GM21723 (cell line): ENCODE measurements at regions not wholly inside any gene's neighbourhood (a gene's known extent, or its start where the extent isn't known, plus 50 kb on each side); places are given as distances from the start of the nearest gene placed in this dataset.
"Not testable (repeated sequence)": the region's sequence is repeated elsewhere in the genome, so short reads cannot be mapped to it uniquely, and the experiment has no call there.

Source experiments
- ATAC-seq: cut with Tn5 transposase; IDR thresholded peaks from one replicate; pipeline ENCODE4 v1.9.1; 2021; ENCODE audit warnings: mild to moderate bottlenecking, moderate library complexity; ENCODE audit not compliant: unreplicated experiment

GRCh38 chr6:147954938-147955337, 387.7 kb upstream of the SASH1 start:
- no peak for ATAC-seq

GRCh38 chr6:147958683-147959082, 384.0 kb upstream of the SASH1 start:
- no peak for ATAC-seq

GRCh38 chr6:147961481-147962141, 381.0 kb upstream of the SASH1 start:
- ATAC-seq = no peak

- ATAC-seq = not testable (repeated sequence)
Measured at GRCh38 chr6:147965448-147965847, 377.2 kb upstream of the SASH1 start.

DNA sequence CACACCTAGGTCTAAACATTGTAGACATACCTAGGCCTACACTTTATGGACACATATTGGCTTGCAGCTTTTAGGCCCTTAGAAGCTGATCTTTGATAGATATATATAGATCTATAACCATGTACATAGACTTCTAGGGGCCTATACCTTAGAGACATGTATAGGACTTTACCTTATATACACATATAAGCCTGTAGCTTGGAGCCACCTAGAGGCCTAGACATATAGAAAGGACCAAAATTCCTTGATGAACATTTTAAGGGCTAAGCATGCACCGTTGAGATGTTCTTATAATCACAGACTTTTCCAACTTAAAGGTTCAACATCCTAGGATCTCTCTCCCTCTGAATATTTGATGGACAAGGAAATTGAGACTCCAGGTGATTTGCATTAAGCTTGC, 371.7 kb upstream of the SASH1 start:
- ATAC-seq = no peak

DNA sequence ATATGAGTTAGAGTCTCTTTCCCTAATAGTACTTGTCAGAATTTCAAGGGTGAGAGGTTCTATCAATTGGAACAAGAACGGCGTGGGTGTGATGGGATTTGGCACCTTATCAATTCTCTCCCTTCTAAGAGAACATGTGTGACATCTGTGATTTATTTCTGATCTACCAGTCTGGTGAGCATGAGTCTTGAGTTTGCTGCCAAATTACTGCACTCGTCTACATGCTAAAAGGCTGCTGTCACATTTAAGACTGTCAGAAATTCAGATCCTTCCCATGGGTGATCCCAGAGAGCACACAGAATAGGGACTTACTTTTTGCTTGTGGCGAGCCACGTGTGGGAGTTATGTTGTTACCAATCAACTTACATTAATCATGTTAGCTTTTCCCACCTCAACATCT, 370.2 kb upstream of the SASH1 start:
- ATAC-seq = no peak

DNA sequence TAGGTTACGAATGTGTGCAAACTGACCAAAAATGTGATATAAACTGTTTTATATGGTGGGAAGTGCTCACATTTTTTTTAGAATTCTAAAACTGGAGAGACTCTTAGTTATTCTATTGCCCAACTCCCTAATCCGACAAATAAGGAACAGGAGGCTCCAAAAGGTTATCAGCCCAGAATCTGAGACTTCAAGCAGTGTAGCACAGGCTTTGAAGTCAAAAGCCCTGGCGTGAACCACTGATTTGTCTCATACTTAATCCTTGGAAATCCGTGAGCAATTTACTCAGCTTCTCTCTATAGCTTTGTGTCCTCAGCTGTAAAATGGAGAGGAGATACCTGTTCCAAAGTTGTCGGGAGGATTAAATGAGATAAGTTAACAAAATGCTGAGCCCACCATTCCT, 368.8 kb upstream of the SASH1 start:
- no peak for ATAC-seq

- no peak for ATAC-seq
Measured at GRCh38 chr6:147974376-147974775, 368.3 kb upstream of the SASH1 start.

DNA sequence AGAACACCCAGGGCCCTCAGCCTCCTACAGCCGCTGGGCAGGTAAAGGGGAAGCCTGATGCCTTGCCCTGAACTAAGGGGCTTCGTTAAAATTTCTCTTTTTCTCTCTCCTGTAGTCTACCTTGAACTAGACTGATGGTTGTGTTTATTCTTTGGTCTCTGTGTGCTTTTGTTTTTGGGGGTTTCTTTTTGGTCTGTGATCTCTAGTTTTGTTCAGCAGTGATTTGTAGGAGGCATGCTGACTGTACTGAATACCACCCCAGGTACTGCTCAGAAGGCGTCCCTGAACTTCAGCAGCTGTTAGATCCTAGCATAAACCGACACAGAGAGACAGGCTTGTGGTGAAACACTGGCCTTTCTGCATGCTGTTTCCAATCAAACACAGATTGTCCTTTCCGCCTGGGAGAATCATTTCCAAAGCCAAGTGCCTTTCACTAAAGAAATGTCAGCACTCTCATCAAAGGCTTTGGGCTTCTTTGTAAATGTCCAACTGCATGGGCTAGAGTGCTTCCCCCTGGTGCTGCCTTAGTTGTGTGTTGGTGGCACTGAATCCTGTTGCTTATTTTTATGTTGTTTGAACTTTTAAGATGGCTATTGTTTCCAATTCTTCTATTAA, 364.7 kb upstream of the SASH1 start:
- ATAC-seq = no peak

DNA sequence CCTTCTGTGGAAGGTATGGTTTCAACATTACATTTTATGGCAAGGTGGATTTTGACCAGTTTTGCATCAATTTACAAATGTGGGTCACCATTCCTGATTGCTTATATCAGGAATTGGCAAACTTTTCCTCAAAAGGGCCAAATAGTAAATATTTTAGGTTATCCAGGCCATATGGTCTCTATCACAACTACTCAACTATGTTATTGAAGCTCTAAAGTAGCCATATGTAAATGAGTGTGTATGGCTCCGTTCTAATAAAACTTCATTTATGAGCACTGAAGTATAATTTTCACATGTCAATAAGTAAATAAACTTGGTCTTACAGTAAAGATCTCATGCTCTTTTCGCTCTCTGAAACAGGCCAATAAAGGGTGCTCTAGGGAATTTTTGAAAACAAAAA, 362.7 kb upstream of the SASH1 start:
- ATAC-seq = no peak

GRCh38 chr6:147983581-147984366, 358.9 kb upstream of the SASH1 start:
- ATAC-seq = no peak

GRCh38 chr6:147986846-147987245, 355.8 kb upstream of the SASH1 start:
- no peak for ATAC-seq

DNA sequence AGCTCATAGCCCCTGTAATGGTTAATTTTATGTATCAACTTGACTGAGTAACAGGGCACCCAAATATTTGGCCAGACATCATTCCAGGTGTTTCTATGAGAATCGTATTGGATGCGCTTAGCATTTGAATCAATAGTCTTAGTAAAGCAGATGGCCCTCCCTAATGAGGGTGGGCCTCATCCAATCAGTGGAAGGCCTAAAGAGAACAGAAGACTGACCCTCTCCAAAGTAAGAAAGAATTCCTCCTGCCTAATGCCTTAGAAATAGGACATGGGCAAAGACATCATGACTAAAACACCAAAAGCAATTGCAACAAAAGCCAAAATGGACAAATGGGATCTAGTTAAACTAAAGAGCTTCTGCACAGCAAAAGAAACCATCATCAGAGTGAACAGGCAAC, 352.5 kb upstream of the SASH1 start:
- no peak for ATAC-seq

GRCh38 chr6:147991961-147992360, 350.7 kb upstream of the SASH1 start:
- no peak for ATAC-seq

GRCh38 chr6:147999001-147999540, 343.6 kb upstream of the SASH1 start:
- no peak for ATAC-seq

DNA sequence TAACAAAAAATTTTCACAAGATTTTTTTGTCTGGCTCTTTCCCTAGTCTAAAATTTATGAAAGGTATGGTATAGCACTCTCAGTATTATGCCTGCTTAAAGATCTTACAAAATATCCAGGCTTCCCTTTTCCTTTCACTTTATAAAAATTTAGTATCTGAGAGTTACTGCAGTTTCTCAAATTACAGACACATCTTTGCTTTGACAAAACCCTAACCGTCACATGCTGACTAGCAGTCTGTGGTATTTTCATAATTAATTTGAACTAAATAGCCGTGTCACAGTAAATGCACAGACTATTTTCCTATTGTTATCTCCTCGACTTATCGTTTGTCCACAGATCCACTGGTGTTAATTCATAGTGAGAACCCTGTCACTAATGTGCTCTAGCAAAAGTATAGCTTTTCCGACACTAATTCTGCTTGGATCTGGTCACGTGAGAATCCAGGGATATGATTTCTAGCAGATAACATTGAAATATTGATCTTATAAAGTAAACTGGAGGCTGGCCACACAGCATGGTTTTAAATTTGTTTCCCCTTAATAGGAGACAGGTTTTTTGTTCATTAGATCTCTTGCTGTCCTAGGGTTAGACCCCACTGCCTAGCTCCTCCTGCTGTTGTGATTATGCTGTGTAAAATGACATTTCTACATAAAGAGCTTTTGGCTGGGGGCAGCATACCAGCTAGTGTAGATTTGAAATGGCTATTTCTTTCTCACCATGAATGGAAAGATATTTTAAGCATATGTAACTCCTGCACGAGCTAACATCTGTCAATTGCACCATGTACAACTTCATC, 340.6 kb upstream of the SASH1 start:
- no peak for ATAC-seq

DNA sequence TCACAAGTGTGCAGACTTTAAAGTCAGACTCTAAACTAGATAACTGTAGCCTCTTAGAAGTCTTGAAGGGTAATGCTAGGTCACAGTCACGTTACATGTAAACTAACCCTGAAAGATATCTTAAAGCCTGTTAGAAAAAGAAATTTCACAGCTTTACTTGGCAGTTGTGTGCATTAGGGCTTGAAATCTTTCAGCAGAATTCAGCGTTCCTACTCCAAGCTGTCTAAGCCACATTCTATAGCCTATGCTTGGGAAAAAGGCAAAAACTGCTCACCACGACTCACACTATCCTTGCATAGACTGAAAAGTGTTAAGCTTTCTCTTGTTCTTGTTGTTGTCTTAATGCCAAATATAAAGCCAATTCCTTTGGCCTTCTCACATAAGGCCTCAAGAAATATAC, 338.0 kb upstream of the SASH1 start:
- no peak for ATAC-seq

- ATAC-seq = no peak
Measured at GRCh38 chr6:148005806-148006205, 336.8 kb upstream of the SASH1 start.

- not testable (repeated sequence) for ATAC-seq
Measured at GRCh38 chr6:148010516-148010915, 332.1 kb upstream of the SASH1 start.

DNA sequence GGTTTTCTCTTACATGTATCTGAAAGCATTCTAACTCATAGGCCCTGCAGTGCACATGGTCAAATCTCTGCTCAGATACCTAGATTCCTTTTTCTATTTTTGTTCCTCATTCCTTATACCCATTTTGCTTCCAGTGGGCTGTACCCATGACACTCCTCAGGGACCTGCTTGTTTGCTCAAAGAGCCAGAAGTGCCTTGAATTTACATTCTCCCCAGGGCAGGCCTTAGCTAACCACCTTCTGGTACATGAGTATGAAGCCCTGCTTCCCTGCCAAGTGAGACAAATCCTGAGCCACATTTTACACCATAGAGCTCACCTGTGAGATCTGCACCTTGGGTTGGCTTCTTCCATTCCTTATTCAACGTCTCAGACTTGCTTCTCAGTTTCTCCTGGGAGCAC, 326.6 kb upstream of the SASH1 start:
- no peak for ATAC-seq

GRCh38 chr6:148021165-148021564, 321.5 kb upstream of the SASH1 start:
- no peak for ATAC-seq
